HG02870 (cell line): ENCODE measurements at regions not wholly inside any gene's neighbourhood (a gene's known extent, or its start where the extent isn't known, plus 50 kb on each side); places are given as distances from the start of the nearest gene placed in this dataset.

Experiments used
- ATAC-seq: cut with Tn5 transposase; IDR thresholded peaks from one replicate; pipeline ENCODE4 v1.9.1; 2021; ENCODE audit warnings: mild to moderate bottlenecking, moderate library complexity; ENCODE audit not compliant: unreplicated experiment

DNA sequence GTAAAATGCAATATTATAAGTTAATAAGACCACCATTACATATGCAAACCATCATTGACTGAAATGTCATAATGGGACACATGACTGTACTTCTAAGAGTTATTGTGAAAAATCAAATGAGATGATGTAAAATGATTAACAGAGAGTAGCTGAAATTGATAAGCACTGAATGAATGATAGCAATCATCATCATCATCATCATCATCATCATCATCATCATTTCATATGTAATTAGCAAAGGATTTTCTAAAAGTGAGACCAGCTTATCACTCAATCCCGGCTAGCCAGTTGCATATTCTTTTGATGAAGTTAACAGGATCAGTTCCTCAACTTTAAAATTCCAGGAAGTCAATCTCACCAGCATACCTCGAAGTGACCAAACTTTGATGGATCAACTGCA lies 650.3 kb upstream of the KLF4 start:
- ATAC-seq: no peak

DNA sequence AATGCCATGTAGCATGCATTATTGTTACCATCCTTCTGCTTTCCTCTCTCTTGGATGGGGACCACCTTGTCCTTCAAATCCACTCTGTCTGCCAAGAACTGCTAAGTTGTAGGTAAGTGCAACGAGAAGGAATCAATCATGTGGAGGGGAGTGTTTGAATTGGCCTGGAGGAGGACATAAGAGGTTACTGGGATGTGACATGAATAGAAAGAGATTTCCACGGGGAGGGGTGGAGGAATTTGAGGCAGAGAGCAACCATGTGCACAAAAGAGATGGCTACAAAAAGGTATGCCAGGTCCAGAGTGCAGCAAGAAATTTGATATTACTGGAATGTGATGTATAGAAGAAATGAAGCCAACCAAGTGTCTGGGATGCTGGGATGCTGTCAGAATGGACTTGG lies 648.9 kb upstream of the KLF4 start:
- ATAC-seq: no peak

DNA sequence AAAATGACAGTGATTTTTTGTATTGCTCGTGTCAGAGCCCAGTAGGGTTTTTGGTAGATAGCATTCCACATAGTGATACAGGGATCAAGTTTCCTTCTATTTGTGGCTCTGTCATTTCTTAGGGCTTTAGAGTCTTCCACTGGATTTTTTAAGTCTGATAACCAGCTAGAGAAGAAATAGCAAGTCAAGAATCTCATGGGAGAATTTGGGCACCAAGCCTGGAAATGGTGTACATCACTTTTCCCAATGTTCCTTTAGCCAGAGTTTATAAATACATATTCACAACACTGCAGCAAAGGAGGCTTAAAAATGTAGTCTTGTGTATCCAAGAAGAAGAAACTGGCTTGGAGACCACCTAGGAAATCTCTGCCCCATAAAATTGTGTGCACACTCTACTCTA lies 647.1 kb upstream of the KLF4 start:
- no peak for ATAC-seq

DNA sequence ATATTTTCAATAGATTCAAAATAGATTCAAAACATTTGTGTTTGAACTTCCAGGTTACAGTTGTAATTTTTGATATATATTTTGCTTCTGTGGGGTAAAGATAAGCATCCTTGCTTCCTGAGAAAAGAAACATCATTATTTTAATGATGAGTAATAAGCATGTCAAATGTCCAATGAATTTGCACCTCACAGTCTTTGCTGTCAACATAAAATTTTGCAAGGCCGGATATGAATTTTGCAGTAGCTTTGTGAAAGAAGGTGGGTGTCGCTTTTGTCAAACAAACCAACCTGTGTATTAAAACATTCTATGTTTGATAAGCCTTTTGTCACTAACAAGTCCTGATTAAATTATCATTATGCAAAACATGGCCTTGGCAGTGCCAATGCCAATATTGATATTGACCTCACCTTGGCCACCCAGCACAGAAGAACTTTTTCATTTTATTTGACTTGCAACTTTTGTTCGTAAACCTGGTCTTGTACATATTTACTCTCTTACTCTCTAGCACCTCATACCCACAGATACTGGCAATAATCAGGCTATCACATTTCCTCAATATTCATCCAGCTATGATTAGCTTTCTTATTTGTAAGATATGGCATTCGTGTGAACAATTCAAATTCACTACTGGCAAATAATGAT lies 645.0 kb upstream of the KLF4 start:
- ATAC-seq: no peak

DNA sequence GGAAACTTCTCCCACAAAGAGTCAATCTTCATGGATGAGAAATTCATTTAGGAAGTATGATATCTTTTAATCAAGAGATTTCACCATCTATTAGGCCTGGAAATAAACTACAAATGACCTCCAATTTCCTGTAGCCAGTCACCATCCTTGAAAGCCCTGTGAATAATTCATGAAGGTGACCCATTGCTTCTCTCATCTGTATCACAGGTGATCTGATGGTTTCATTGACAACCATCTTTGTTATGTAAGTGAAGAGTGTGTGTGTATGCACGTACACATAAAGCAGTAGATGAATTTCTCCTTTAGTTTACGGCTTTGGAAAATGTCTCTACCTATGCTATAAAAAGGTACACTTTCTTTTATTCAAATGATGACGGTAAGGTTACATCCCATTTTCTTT lies 644.1 kb upstream of the KLF4 start:
- no peak for ATAC-seq

DNA sequence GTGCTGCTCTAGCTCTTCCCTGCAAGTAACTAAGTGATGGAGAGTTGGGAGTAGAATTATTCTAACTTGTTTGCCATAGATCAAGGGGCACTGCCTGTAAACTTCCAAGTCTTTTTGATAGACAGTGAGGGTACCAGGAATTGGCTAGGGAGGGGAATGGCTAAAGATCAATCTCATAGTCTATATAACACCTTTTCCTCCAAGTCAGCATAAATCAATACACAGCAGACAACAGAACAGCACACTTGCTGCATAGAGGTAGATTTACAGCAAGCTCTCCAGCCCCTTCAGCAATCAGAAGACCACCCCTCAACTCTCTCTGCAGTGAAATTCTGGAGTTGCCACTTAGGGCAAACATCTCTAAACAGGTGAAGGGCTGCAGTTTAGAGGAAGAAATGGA lies 643.5 kb upstream of the KLF4 start:
- ATAC-seq: no peak

DNA sequence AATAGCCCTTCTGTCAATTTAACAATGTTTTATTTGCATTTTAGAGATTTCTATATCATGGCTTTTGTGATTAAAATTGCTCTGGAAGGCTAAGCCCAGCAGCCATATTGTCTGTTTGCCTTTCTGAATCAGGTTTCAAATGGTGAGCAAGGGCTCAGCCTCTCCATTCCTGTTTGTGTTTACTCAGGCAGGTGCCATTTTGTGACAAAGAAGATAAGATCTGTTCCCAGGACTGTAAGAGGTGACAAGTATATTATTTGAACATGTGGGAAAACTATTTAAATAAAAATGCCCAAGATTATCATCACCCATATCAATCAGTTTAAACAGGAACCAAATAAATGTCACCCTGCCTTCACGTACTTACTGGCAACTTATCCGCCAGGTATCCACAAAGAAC lies 641.3 kb upstream of the KLF4 start:
- no peak for ATAC-seq

DNA sequence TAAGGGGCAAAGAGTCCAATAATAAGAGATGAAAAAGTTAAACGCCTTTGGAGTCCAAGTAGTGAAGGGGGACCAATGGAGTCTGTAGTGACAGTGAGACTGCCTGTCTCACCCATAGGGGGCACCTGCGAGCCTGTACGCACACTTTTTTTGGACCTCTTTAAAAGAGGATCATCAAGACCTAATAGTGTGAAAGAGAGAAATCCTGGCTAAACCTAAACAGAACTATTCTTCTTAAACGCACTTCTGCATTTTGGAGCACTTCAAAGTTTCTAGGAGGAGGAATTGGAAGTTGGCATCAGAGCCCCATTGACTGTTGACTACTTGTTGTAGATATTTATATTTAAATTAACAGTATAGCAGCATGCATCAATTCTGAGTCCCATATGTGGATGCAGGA lies 636.1 kb upstream of the KLF4 start:
- ATAC-seq: no peak

DNA sequence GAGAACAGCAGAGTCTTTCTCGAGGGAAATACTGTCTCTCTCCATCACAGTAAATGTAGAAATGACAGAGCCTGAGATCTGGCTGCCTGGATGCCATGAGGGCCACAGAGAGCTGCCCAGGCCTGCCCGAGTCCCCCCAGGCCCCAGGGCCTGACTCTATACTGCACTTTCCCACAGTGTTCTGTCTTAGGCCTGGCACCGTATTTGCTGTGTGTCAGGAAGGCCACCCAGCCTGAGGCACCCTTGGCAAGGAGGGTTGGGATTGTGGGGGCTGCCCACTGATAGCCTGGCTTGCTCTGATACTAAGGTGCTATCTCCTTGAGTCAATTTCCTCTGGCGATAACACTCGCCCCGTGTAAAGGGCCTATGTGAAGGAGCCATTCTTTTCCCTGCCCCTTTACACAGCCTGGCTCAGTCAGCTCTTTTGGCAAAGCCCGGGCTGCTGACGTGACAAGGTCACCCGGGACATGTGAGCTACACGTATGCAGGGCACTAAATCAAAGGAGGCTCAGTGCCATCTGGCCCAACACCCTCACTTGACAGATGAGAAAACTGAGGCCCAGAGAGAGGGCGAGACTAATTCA lies 630.1 kb upstream of the KLF4 start:
- no peak for ATAC-seq

DNA sequence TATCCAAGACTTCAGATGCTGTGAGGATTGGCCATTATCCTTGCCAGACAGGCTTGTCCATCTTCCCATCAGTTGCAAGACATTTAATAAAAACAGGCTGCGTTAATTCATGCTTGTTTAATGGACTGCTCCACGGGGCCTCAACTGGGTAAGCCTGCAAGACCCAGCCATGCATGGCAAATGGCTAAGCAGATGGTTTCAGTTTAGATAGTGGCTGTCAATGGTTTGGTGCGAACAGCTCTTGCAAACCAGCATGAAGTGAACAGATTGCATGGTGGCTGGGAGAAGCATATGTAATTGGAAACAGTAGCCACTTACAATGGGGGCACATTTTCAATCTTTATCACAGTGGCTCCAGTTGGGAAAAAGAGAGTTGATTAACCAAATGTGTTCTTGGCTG lies 628.2 kb upstream of the KLF4 start:
- no peak for ATAC-seq

DNA sequence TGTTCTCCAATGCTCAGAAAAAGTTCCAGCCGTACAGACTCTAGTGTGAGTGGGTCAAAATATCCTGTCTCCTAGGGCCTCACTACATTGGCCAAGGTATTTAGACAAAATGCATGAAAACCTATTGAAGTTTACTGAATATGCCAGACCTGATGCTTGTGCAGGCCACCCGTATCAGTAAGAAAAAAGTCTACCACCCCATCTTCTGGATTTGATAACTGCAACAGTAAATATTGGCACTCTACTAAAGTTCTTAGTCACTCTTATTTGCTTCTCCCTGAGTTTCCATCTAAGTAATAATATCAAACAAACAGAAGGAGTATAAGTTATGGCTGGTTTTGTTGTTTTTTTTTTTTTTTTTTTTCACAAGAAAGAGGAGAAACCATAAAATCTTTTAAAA lies 627.7 kb upstream of the KLF4 start:
- ATAC-seq: no peak

DNA sequence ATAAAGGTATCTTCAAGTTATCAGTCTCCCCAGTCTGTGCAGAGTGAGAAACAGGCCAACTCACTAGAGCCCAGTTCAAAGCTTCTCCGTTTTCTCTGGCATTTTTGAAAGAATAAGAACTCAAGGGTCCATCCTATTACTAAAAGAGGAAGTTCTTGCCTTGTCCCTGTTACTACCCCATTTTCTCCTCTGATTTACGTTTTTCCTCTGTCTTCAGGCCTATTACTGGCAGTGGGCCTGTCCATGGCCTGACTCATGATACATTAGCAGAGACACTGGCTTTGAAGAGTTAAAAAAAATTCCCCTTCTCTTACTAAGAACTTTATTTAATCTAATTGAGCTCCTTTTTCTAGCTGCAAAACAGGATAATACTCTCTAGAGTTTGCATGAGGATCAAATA lies 624.0 kb upstream of the KLF4 start:
- ATAC-seq: no peak

DNA sequence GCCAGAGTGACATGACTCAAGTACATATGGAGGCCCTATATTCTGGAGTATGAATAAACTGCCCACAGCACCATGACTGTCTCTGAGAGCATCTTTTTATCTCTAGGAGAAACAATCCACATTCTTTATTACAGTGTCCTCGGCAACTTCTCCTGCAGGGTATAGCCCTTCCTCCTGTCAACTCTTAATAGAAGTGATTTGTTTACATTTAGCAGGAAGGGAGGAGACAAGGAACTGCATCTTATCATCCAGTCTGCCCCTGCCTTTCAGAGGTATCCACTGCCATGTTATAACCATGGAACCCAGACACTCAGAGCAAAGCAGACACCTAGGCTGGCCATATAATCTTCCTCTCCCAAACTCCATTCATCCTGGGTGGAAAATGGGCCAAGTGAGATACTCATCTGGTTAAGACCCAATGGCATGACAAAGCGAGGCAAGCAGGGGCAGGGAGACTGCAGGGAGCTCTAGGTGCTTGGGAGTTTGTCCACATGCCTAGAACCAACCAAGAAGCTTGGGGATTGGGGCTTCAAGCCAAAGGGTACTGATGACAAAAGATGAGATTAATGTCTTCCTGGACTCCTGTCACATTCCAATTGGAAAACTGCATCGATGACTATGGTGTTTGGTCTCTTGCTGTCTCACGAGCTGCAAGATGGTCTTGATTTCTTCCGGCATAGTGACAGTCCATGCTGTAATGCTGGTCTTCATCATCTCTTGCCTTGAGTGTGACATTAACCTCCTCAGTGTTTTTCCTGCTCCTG lies 620.5 kb upstream of the KLF4 start:
- ATAC-seq: no peak

DNA sequence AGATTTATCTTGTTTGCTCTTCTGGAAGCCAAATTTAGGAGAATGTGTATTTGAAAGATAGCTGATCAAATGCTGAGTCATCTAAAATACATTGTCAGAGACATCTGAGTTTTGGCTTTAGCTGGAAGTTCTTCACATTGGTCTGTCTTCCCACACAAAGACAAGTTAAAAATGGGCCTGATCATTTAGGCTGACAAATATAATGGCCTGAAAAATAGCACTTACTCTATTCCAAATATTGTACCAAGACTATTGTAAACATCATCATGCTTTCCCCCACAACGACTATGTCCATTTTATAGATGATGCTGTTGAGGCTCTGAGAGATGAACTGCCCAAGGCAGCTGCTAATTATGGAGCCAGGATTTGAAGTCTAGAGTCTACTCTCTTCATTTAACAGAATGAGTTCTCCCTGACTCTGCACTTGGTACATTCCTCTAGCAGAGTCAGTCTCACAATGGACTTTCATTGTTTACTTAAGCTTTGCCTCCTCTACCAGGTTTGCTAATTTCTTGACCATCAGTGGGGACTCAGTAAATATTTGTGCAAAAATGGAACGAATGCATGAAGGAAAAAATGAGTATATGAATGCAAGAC lies 619.4 kb upstream of the KLF4 start:
- no peak for ATAC-seq

DNA sequence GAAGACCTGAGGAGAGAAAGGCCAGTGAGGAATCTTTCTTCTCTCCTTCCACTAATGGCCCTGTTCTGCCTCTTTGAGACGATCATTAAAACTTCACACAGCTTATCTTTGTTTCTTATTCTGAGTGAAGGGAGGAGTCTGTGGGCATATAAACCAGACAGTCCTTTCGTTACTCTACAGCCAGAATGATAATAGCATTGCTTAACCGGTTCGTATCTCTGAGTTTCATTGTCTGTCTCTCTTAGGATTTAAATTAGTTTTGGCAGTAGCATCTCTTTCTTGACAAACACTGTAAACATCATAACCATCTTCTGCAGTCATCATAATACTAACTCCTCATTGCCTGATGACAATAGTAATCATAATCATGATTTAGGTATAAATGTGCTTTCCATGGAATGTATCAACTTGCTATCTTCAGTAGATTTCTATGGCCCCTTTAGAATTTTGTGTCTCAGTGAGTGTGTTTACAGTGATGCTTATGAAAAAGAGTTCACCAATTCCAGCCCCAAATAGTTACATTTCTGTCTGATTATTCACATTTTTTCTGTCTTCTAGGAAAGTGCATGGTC lies 618.8 kb upstream of the KLF4 start:
- ATAC-seq: no peak

DNA sequence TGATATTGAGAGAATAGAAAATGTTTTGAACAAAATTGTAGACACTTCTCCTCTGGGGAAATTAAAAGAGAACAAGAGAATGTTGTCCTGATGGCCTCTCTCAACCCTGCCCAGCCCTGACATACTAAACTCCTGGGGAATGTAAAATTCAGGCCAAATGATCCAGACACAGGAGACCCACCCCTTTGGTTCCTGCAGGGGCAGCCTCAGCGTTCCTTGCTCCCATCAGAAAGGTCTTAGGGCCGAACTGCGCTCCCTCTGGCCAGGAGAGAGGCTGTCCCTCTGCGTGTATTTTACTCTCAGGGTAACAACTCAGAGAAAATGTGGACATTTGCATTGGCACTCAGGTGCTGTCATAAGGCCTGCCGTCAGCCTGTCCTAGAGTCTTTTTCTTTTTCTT lies 616.3 kb upstream of the KLF4 start:
- ATAC-seq: no peak

DNA sequence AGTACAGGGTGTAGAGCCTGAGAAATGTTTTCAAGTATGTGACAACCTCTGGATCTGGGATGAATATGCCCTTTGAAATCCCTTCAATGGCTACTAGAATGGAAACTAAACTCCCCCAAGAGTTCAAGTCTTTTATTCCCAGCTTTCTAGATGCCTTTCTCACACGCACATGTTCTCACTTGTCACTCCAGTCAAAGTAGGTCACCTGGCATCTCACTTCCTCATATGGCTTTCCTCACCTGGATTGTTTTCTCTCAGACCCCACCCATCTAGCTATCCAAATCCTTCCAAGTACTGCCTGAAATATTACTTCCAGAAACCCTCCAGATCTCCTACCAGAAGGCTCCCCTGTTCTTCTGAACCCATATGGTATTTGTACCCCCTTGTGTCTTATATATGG lies 615.4 kb upstream of the KLF4 start:
- ATAC-seq: no peak

DNA sequence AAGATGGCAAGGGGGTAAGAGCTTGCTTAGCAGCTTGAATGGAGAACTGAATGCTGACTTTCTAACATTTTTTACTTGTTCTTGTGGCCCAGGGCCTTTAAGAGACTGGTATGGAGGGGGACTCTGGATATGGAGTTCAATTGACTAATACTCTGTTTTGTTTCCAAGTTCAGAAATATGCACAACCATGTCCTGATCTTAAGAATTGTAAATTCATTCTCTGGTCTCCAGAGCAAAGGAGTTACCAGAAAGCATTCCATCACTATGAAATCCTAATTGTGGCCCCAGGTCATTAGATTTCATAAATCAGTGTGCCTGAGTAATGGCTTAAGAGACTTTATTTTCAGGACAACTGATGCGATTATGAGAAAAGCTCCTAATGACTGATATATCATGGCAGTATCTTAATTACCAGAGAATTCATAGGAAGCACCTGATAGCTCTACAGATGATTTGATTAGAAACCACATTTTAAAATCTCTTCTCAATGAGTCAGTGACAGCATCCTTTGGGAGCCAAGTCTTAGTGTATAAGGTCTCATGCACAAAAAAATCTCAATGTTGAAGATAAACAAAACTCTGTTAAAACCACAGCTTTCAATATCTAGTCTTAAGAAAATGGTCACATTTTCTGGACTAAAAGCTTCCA lies 613.6 kb upstream of the KLF4 start:
- no peak for ATAC-seq

DNA sequence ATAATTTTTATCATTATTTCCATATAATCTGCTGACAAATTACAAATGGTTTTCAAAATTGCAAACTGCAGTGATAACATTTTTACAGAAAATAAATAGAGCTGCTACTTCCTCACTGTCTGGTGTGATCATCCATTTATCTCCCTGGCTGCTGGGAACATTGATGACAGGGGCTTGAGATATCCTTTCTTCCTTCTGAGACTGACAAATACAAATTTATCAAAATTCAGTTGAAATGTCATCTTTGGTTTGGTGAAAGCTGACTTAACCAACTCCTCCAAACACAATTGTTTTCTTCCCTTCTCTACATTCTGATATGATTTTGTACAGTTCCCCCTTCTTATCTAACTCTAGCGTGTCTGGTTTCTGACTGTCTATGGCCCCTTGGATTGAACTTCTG lies 611.8 kb upstream of the KLF4 start:
- ATAC-seq: no peak

DNA sequence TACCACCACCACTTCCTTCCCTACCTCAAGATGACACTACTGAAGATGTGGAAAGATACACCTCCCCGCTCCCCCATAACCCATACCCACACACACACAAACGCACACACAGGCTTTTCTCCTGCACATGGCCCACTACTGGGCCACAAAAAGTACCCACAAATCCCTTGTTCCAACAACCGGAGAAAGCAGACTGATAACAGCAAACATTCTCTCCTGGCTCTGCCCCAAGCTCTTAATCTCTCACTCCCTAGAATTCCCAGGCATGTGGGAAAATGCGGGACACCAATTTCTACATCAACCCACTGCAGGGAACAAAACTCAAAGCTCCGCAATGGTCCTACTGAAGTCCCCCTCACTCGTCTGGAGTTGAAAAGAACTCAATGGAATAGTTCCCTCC lies 611.0 kb upstream of the KLF4 start:
- no peak for ATAC-seq

DNA sequence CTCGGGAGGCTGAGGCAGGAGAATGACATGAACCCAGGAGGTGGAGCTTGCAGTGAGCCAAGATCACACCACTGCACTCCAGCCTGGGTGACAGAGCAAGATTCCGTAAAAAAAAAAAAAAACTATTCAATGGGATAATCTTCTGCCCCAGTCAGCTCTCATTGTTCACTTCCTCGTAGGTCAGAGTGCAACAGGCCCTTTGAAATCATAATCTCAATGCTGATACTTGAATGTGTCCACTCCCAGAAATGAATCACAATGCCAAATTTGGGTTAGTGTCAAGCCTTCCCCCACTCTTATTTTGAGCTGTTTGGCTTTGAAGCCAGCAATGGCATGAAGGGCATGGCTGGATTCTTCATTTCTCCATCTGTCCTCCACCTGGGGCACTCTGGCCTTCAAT lies 610.3 kb upstream of the KLF4 start:
- ATAC-seq: no peak
